A549 (cell line): ENCODE measurements at regions not wholly inside any gene's neighbourhood (a gene's known extent, or its start where the extent isn't known, plus 50 kb on each side); places are given as distances from the start of the nearest gene placed in this dataset.

Experiments used
- ATAC-seq, 2 experiments: fragments of 200-7000 bp in 1 of 2; fragments of >200 bp in 1 of 2; cut with Nextera tagmentation in 1 of 2; cut with Tn5 transposase in 1 of 2; 3 replicates each; pipeline versions ENCODE4 v1.8.0 to v1.9.1; 2018 to 2020; ENCODE audit warnings: mild to moderate bottlenecking in 1 of 2, moderate library complexity in 1 of 2
- CTCF ChIA-PET: fragments of 300-600 bp; sonication (Branson Sonifier 250); formaldehyde crosslinking; extraction: SDS; loops from one replicate; lab custom pipeline; 2021; ENCODE audit warnings: antibody characterized with exemption, inconsistent platforms; lab: Yijun Ruan, JAX
- POLR2A ChIA-PET: fragments of 350-600 bp; formaldehyde crosslinking; extraction: SDS; loops from one replicate; lab custom pipeline; 2021; ENCODE audit warnings: antibody characterized with exemption, inconsistent platforms; lab: Yijun Ruan, JAX
- DNase-seq, 2 experiments: peaks; one replicate each; pipeline versions ENCODE4 v3.0.0 to v3.0.0-alpha.2; 2011 to 2016; ENCODE audit warnings: low read depth in 1 of 2, low spot score in 1 of 2
- FAIRE-seq: peaks from 2 replicates; lab custom pipeline; 2011; peaks lifted over from hg19 to GRCh38; lab: Jason Lieb, UNC
- H3K27ac ChIP-seq, 2 experiments: fragments of >200 bp; sonication (Bioruptor Twin); formaldehyde crosslinking; 3 replicates each; pipeline ENCODE4 v1.5.1; 2016 to 2017
- H3K4me1 ChIP-seq: fragments of >200 bp; sonication (Bioruptor Twin); formaldehyde crosslinking; 3 replicates; pipeline ENCODE4 v1.6.1; 2016
- H3K4me2 ChIP-seq: fragments of >200 bp; sonication (Bioruptor Twin); formaldehyde crosslinking; 3 replicates; pipeline ENCODE4 v1.6.1; 2016
- H3K4me3 ChIP-seq: fragments of >200 bp; sonication (Bioruptor Twin); formaldehyde crosslinking; 3 replicates; pipeline ENCODE4 v1.5.1; 2016
- H3K9me3 ChIP-seq: fragments of >200 bp; sonication (Bioruptor Twin); formaldehyde crosslinking; 3 replicates; pipeline ENCODE4 v1.6.1; 2016
- CBX8 ChIP-seq: fragments of 200-600 bp; sonication (generic); IDR thresholded peaks from 2 replicates; pipeline ENCODE4 v1.6.1; 2016
- CHD2 ChIP-seq: fragments of 150-350 bp; IDR thresholded peaks from 2 replicates; pipeline ENCODE4 v1.6.1; 2014; ENCODE audit warnings: low read length; ENCODE audit not compliant: partially characterized antibody
- EHMT2 ChIP-seq: fragments of 200-600 bp; sonication (generic); IDR thresholded peaks from 2 replicates; pipeline ENCODE4 v1.6.1; 2016; ENCODE audit warnings: antibody characterized with exemption, low read depth, mild to moderate bottlenecking, moderate library complexity
- ESRRA ChIP-seq: fragments of 150-350 bp; IDR thresholded peaks from 2 replicates; pipeline ENCODE4 v1.6.1; 2014; ENCODE audit warnings: mild to moderate bottlenecking, low read length, borderline replicate concordance
- FOSL2 ChIP-seq, 2 experiments: fragments of 450-650 bp in 1 of 2; fragments of >200 bp in 1 of 2; sonication (Bioruptor Twin) in 1 of 2; formaldehyde crosslinking; IDR thresholded peaks; 2 replicates each; pipeline versions ENCODE4 v1.5.0 to v1.6.1; 2016 to 2020; ENCODE audit warnings: mild to moderate bottlenecking in 1 of 2, moderate library complexity in 1 of 2
- FOXS1 ChIP-seq: fragments of 250-450 bp; sonication (Bioruptor Pico); IDR thresholded peaks from 2 replicates; pipeline ENCODE4 v1.5.0; 2020; ENCODE audit warnings: mild to moderate bottlenecking, moderate library complexity
- HDAC2 ChIP-seq: fragments of 200-600 bp; sonication (generic); IDR thresholded peaks from 2 replicates; pipeline ENCODE4 v1.6.1; 2016
- HOXA7 ChIP-seq: fragments of 250-450 bp; sonication (Bioruptor Pico); IDR thresholded peaks from 2 replicates; pipeline ENCODE4 v1.5.0; 2020; ENCODE audit warnings: mild to moderate bottlenecking, moderate library complexity
- HOXB13 ChIP-seq: fragments of 250-450 bp; sonication (Bioruptor Pico); IDR thresholded peaks from 2 replicates; pipeline ENCODE4 v1.5.0; 2020; ENCODE audit warnings: low read depth, mild to moderate bottlenecking, moderate library complexity
- HOXB5 ChIP-seq: fragments of 250-450 bp; sonication (Bioruptor Pico); IDR thresholded peaks from 2 replicates; pipeline ENCODE4 v1.5.0; 2020; ENCODE audit warnings: mild to moderate bottlenecking, moderate library complexity
- JUN ChIP-seq, 2 experiments: fragments of >200 bp; sonication (Bioruptor Twin); formaldehyde crosslinking; IDR thresholded peaks; 2 replicates in 1 of 2; 3 replicates in 1 of 2; pipeline ENCODE4 v1.6.1; 2016 to 2017
- KDM5A ChIP-seq: fragments of 200-600 bp; sonication (generic); IDR thresholded peaks from 2 replicates; pipeline ENCODE4 v1.6.1; 2016; ENCODE audit warnings: antibody characterized with exemption, mild to moderate bottlenecking
- MAZ ChIP-seq: fragments of 150-350 bp; IDR thresholded peaks from 2 replicates; pipeline ENCODE4 v1.6.1; 2014; ENCODE audit warnings: antibody characterized with exemption, low read depth, low read length, borderline replicate concordance
- NFE2L2 ChIP-seq: fragments of 150-350 bp; conservative IDR thresholded peaks from 2 replicates; pipeline ENCODE4 v1.6.1; 2014; ENCODE audit warnings: low read length
- POLR2A ChIP-seq: IDR thresholded peaks from 2 replicates; pipeline ENCODE4 v1.6.1; 2012; ENCODE audit warnings: mild to moderate bottlenecking, low read length
- RCOR1 ChIP-seq: fragments of 150-350 bp; IDR thresholded peaks from 2 replicates; pipeline ENCODE4 v1.6.1; 2014; ENCODE audit warnings: antibody characterized with exemption, low read length, low read depth
- SMC3 ChIP-seq: fragments of >200 bp; sonication (Bioruptor Twin); formaldehyde crosslinking; IDR thresholded peaks from 3 replicates; pipeline ENCODE4 v1.6.1; 2018; ENCODE audit warnings: inconsistent platforms
- TFCP2L1 ChIP-seq: fragments of 250-450 bp; sonication (Bioruptor Pico); IDR thresholded peaks from 2 replicates; pipeline ENCODE4 v1.5.0; 2021; ENCODE audit warnings: mild to moderate bottlenecking
- ZC3H11A ChIP-seq: fragments of 450-650 bp; IDR thresholded peaks from 2 replicates; pipeline ENCODE4 v1.6.1; 2014; ENCODE audit warnings: antibody characterized with exemption, mild to moderate bottlenecking
- WGBS: methylation state at CpG from one replicate; pipeline ENCODE4 v1.1.6; 2017; ENCODE audit errors: missing lambda C conversion rate; 5-methylcytosine and 5-hydroxymethylcytosine counted together
- TF ChIP-seq, protein P1 (sequence below): fragments of 200-600 bp; sonication (generic); IDR thresholded peaks from 2 replicates; pipeline ENCODE4 v1.6.1; 2016; ENCODE audit warnings: antibody characterized with exemption, mild to moderate bottlenecking, moderate library complexity
- TF ChIP-seq, protein P2 (sequence below): fragments of 250-450 bp; sonication (Bioruptor Pico); IDR thresholded peaks from 2 replicates; pipeline ENCODE4 v1.5.0; 2020; ENCODE audit warnings: low read depth, mild to moderate bottlenecking, moderate library complexity
- TF ChIP-seq, protein P3 (sequence below): fragments of >200 bp; sonication (Bioruptor Twin); formaldehyde crosslinking; IDR thresholded peaks from 2 replicates; pipeline ENCODE4 v1.6.1; 2016
- TF ChIP-seq, protein P4 (sequence below): fragments of 250-450 bp; sonication (Bioruptor Pico); IDR thresholded peaks from 2 replicates; pipeline ENCODE4 v1.5.0; 2021; ENCODE audit warnings: mild to moderate bottlenecking, moderate library complexity, borderline replicate concordance
- TF ChIP-seq, protein P5 (sequence below): IDR thresholded peaks from 2 replicates; pipeline ENCODE4 v1.6.1; 2012
- TF ChIP-seq, protein P6 (sequence below): fragments of >200 bp; sonication (Bioruptor Twin); formaldehyde crosslinking; IDR thresholded peaks from 3 replicates; pipeline ENCODE4 v1.6.1; 2016

GRCh38 chr2:88811681-88812080 is 120.2 kb downstream of the RPIA start:
- DNase-seq (no peak), ATAC-seq (no peak), FAIRE-seq (no peak)
- peaks cover 9% of the 10 kb centered on the region; the same call in 2 of the 3 replicates for H3K9me3 ChIP-seq
- ChIA-PET POLR2A (no interaction called here), CTCF (no interaction called here)
- TF ChIP-seq HDAC2 = no peak
- TF ChIP-seq TFCP2L1 (CRISPR knock-in tag) = no peak
- no peak for TF ChIP-seq FOSL2 (IDR thresholded peaks at IDR 0.05)
- TF ChIP-seq FOSL2 (CRISPR knock-in tag; IDR thresholded peaks at IDR 0.05) = no peak
- no peak for TF ChIP-seq ESRRA
- TF ChIP-seq KDM5A = no peak
- no peak for TF ChIP-seq EHMT2
- TF ChIP-seq ZC3H11A = no peak
- no peak for TF ChIP-seq HOXB13 (CRISPR knock-in tag)
- TF ChIP-seq HOXB5 (CRISPR knock-in tag) = no peak
- no peak for TF ChIP-seq POLR2A
- TF ChIP-seq, protein P1, sequence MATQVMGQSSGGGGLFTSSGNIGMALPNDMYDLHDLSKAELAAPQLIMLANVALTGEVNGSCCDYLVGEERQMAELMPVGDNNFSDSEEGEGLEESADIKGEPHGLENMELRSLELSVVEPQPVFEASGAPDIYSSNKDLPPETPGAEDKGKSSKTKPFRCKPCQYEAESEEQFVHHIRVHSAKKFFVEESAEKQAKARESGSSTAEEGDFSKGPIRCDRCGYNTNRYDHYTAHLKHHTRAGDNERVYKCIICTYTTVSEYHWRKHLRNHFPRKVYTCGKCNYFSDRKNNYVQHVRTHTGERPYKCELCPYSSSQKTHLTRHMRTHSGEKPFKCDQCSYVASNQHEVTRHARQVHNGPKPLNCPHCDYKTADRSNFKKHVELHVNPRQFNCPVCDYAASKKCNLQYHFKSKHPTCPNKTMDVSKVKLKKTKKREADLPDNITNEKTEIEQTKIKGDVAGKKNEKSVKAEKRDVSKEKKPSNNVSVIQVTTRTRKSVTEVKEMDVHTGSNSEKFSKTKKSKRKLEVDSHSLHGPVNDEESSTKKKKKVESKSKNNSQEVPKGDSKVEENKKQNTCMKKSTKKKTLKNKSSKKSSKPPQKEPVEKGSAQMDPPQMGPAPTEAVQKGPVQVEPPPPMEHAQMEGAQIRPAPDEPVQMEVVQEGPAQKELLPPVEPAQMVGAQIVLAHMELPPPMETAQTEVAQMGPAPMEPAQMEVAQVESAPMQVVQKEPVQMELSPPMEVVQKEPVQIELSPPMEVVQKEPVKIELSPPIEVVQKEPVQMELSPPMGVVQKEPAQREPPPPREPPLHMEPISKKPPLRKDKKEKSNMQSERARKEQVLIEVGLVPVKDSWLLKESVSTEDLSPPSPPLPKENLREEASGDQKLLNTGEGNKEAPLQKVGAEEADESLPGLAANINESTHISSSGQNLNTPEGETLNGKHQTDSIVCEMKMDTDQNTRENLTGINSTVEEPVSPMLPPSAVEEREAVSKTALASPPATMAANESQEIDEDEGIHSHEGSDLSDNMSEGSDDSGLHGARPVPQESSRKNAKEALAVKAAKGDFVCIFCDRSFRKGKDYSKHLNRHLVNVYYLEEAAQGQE = no peak
- TF ChIP-seq HOXA7 (CRISPR knock-in tag) = no peak
- no peaks in the 10 kb centered on the region for H3K4me1 ChIP-seq
- 19% methylated on average over 8 of the region's 8 CpGs for WGBS
- H3K4me2 ChIP-seq = no peak overlapping the region
- no peak overlapping the region for H3K4me3 ChIP-seq
- H3K27ac ChIP-seq = no peak overlapping the region

DNA sequence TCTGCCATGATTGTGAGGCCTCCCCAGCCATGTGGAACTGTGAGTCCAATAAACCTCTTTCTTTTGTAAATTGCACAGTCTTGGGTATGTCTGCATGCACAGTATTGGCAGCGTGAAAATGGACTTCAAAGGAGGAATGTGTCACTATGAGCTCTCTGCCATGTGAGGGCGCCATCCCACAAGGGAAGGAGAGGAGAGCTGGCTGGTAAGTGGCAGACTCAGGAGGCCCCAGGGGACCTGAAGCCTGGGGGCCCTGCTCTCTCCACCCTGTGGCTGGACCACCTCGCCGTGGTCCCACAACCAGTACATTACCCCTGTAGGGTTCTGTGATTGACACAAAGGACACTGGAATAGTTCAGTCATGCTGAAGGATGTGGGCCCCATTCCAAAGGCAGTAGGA is 122.1 kb downstream of the RPIA start:
- 32% methylated on average over 4 of the region's 4 CpGs for WGBS
- ChIA-PET POLR2A (no interaction called here), CTCF (no interaction called here)
- FAIRE-seq (no peak), DNase-seq (no peak), ATAC-seq (no peak)
- no peak overlapping the region for H3K4me3 ChIP-seq
- H3K4me2 ChIP-seq = no peak overlapping the region
- H3K4me1 ChIP-seq = no peaks in the 10 kb centered on the region
- peaks cover 11% of the 10 kb centered on the region; the same call in 2 of the 3 replicates for H3K9me3 ChIP-seq
- TF ChIP-seq, protein P2, sequence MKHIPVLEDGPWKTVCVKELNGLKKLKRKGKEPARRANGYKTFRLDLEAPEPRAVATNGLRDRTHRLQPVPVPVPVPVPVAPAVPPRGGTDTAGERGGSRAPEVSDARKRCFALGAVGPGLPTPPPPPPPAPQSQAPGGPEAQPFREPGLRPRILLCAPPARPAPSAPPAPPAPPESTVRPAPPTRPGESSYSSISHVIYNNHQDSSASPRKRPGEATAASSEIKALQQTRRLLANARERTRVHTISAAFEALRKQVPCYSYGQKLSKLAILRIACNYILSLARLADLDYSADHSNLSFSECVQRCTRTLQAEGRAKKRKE = no peak
- TF ChIP-seq, protein P3, sequence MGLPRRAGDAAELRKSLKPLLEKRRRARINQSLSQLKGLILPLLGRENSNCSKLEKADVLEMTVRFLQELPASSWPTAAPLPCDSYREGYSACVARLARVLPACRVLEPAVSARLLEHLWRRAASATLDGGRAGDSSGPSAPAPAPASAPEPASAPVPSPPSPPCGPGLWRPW = no peak
- no peak for TF ChIP-seq HOXA7 (CRISPR knock-in tag)
- TF ChIP-seq MAZ = no peak
- TF ChIP-seq CBX8 = no peak
- no peak for TF ChIP-seq FOSL2 (IDR thresholded peaks at IDR 0.05)
- no peak for TF ChIP-seq FOSL2 (CRISPR knock-in tag; IDR thresholded peaks at IDR 0.05)
- no peak for TF ChIP-seq ESRRA
- TF ChIP-seq, protein P4, sequence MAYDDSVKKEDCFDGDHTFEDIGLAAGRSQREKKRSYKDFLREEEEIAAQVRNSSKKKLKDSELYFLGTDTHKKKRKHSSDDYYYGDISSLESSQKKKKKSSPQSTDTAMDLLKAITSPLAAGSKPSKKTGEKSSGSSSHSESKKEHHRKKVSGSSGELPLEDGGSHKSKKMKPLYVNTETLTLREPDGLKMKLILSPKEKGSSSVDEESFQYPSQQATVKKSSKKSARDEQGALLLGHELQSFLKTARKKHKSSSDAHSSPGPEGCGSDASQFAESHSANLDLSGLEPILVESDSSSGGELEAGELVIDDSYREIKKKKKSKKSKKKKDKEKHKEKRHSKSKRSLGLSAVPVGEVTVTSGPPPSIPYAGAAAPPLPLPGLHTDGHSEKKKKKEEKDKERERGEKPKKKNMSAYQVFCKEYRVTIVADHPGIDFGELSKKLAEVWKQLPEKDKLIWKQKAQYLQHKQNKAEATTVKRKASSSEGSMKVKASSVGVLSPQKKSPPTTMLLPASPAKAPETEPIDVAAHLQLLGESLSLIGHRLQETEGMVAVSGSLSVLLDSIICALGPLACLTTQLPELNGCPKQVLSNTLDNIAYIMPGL (CRISPR knock-in tag) = no peak
- TF ChIP-seq, all 56 proteins: peak for 0
- H3K27ac ChIP-seq = no peak overlapping the region

DNA sequence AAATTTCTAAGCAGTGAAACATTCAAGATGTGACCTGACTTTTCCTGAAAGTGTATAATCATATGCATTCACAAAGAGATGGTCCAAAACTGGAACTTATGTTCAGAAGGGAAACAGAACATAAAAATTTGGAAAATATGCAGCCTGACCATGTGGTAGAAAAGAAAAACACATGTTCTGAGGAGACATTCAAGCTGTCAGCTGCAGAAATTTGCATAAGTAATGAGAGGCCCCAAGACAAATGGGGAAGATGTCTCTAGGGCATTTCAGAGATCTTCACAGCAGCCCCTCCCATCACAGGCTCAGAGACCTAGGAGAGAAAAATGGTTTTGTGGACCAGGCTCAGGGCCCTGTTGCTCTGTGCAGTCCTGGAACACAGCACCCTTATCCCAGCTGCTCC is 123.8 kb downstream of the RPIA start:
- CTCF ChIA-PET = no interaction called here
- TF ChIP-seq HOXB13 (CRISPR knock-in tag) (no peak), FOXS1 (CRISPR knock-in tag) (no peak), JUN (IDR thresholded peaks at IDR 0.05) (no peak), SMC3 (no peak), CHD2 (no peak), NFE2L2 (no peak), HOXA7 (CRISPR knock-in tag) (no peak), RCOR1 (no peak)
- TF ChIP-seq, protein P5, sequence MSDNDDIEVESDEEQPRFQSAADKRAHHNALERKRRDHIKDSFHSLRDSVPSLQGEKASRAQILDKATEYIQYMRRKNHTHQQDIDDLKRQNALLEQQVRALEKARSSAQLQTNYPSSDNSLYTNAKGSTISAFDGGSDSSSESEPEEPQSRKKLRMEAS = no peak
- TF ChIP-seq, protein P6, sequence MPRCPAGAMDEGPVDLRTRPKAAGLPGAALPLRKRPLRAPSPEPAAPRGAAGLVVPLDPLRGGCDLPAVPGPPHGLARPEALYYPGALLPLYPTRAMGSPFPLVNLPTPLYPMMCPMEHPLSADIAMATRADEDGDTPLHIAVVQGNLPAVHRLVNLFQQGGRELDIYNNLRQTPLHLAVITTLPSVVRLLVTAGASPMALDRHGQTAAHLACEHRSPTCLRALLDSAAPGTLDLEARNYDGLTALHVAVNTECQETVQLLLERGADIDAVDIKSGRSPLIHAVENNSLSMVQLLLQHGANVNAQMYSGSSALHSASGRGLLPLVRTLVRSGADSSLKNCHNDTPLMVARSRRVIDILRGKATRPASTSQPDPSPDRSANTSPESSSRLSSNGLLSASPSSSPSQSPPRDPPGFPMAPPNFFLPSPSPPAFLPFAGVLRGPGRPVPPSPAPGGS = no peak
- Histone ChIP-seq H3K4me1 (no peaks in the 10 kb centered on the region), H3K4me3 (no peak overlapping the region), H3K4me2 (no peak overlapping the region), H3K27ac (no peak overlapping the region), H3K9me3 (peaks cover 11% of the 10 kb centered on the region; the same call in 2 of the 3 replicates)
- POLR2A ChIA-PET = no interaction called here
- FAIRE-seq (no peak), ATAC-seq (no peak), DNase-seq (no peak)
